ENCODE measurements at regions not wholly inside any gene's neighbourhood (a gene's known extent, or its start where the extent isn't known, plus 50 kb on each side); places are given as distances from the start of the nearest gene placed in this dataset.
A peak's percentile ranks its signal among the peaks of the same experiment; 100 is the strongest.

- Histone ChIP-seq H3K36me3 (ENCODE audit: insufficient read depth, low read length) (no peaks in the 10 kb centered on the region), H3K27ac (ENCODE audit: low read depth, low read length) (no peak overlapping the region), H2AFZ (ENCODE audit: low read depth, low read length) (no peak overlapping the region), H3K9ac (ENCODE audit: low read length) (no peak overlapping the region), H4K20me1 (ENCODE audit: insufficient read depth, low read length) (no peaks in the 10 kb centered on the region), H3K79me2 (ENCODE audit: insufficient read depth, low read length) (no peaks in the 10 kb centered on the region), H3K27me3 (ENCODE audit: insufficient read depth, low read length) (no peaks in the 10 kb centered on the region), H3K4me1 (ENCODE audit: insufficient read depth, low read length) (no peaks in the 10 kb centered on the region), H3K4me2 (ENCODE audit: low read length) (no peak overlapping the region), H3K9me3 (ENCODE audit: insufficient read depth, low read depth, low read length) (no peaks in the 10 kb centered on the region), H3K4me3 (ENCODE audit: insufficient read depth, low read depth, low read length) (no peak overlapping the region)
- Mint-ChIP-seq H3K4me3 (ENCODE audit: unreplicated experiment) (no peak overlapping the region), H3K4me1 (ENCODE audit: low read depth, unreplicated experiment) (no peaks in the 10 kb centered on the region), H3K27me3 (ENCODE audit: low read depth, unreplicated experiment) (no peaks in the 10 kb centered on the region), H3K9me3 (ENCODE audit: unreplicated experiment) (peaks cover 1% of the 10 kb centered on the region), H3K36me3 (ENCODE audit: low read depth, unreplicated experiment) (no peaks in the 10 kb centered on the region), H3K27ac (ENCODE audit: unreplicated experiment) (no peak overlapping the region)
- FAIRE-seq = no peak
- TF ChIP-seq CTCF (IDR thresholded peaks at IDR 0.05; ENCODE audit: insufficient read depth, low read depth, low read length) (no peak), EZH2 (IDR thresholded peaks at IDR 0.05; ENCODE audit: insufficient read depth, low read length) (no peak)
- peak; percentile 48 for DNase-seq (ENCODE audit: low read depth)
Observed at GRCh38 chr4:66052426-66052825, 382.1 kb upstream of the EPHA5 start.

- Histone ChIP-seq H4K20me1 (ENCODE audit: insufficient read depth, low read length) (no peaks in the 10 kb centered on the region), H3K27ac (ENCODE audit: low read depth, low read length) (no peak overlapping the region), H3K4me1 (ENCODE audit: insufficient read depth, low read length) (no peaks in the 10 kb centered on the region), H3K4me2 (ENCODE audit: low read length) (no peak overlapping the region), H2AFZ (ENCODE audit: low read depth, low read length) (no peak overlapping the region), H3K4me3 (ENCODE audit: insufficient read depth, low read depth, low read length) (no peak overlapping the region), H3K79me2 (ENCODE audit: insufficient read depth, low read length) (no peaks in the 10 kb centered on the region), H3K36me3 (ENCODE audit: insufficient read depth, low read length) (no peaks in the 10 kb centered on the region), H3K27me3 (ENCODE audit: insufficient read depth, low read length) (no peaks in the 10 kb centered on the region), H3K9ac (ENCODE audit: low read length) (no peak overlapping the region), H3K9me3 (ENCODE audit: insufficient read depth, low read depth, low read length) (no peaks in the 10 kb centered on the region)
- no peak for FAIRE-seq
- H3K4me3 Mint-ChIP-seq (ENCODE audit: unreplicated experiment) = no peak overlapping the region
- no peaks in the 10 kb centered on the region for H3K27me3 Mint-ChIP-seq (ENCODE audit: low read depth, unreplicated experiment)
- TF ChIP-seq CTCF (IDR thresholded peaks at IDR 0.05; ENCODE audit: insufficient read depth, low read depth, low read length) (no peak), EZH2 (IDR thresholded peaks at IDR 0.05; ENCODE audit: insufficient read depth, low read length) (no peak)
- DNase-seq (ENCODE audit: low read depth) = peak; percentile 3
- H3K9me3 Mint-ChIP-seq (ENCODE audit: unreplicated experiment) = no peaks in the 10 kb centered on the region
- no peaks in the 10 kb centered on the region for H3K4me1 Mint-ChIP-seq (ENCODE audit: low read depth, unreplicated experiment)
- no peak overlapping the region for H3K27ac Mint-ChIP-seq (ENCODE audit: unreplicated experiment)
- H3K36me3 Mint-ChIP-seq (ENCODE audit: low read depth, unreplicated experiment) = no peaks in the 10 kb centered on the region
Observed at GRCh38 chr4:66048861-66049260, 378.6 kb upstream of the EPHA5 start.

GRCh38 chr4:66045913-66046312 is 375.6 kb upstream of the EPHA5 start:
- no peak for DNase-seq (ENCODE audit: low read depth)
- FAIRE-seq = no peak
- no peaks in the 10 kb centered on the region for H3K79me2 ChIP-seq (ENCODE audit: insufficient read depth, low read length)
- H3K27ac ChIP-seq (ENCODE audit: low read depth, low read length) = no peak overlapping the region
- H3K9me3 ChIP-seq (ENCODE audit: insufficient read depth, low read depth, low read length) = no peaks in the 10 kb centered on the region
- Mint-ChIP-seq H3K27ac (ENCODE audit: unreplicated experiment) (no peak overlapping the region), H3K36me3 (ENCODE audit: low read depth, unreplicated experiment) (no peaks in the 10 kb centered on the region), H3K4me3 (ENCODE audit: unreplicated experiment) (no peak overlapping the region), H3K4me1 (ENCODE audit: low read depth, unreplicated experiment) (no peaks in the 10 kb centered on the region), H3K9me3 (ENCODE audit: unreplicated experiment) (no peaks in the 10 kb centered on the region), H3K27me3 (ENCODE audit: low read depth, unreplicated experiment) (no peaks in the 10 kb centered on the region)
- no peak overlapping the region for H3K9ac ChIP-seq (ENCODE audit: low read length)
- H2AFZ ChIP-seq (ENCODE audit: low read depth, low read length) = no peak overlapping the region
- no peak overlapping the region for H3K4me3 ChIP-seq (ENCODE audit: insufficient read depth, low read depth, low read length)
- no peaks in the 10 kb centered on the region for H3K27me3 ChIP-seq (ENCODE audit: insufficient read depth, low read length)
- H3K4me1 ChIP-seq (ENCODE audit: insufficient read depth, low read length) = no peaks in the 10 kb centered on the region
- TF ChIP-seq EZH2 (IDR thresholded peaks at IDR 0.05; ENCODE audit: insufficient read depth, low read length) (no peak), CTCF (IDR thresholded peaks at IDR 0.05; ENCODE audit: insufficient read depth, low read depth, low read length) (no peak)
- no peaks in the 10 kb centered on the region for H4K20me1 ChIP-seq (ENCODE audit: insufficient read depth, low read length)
- H3K36me3 ChIP-seq (ENCODE audit: insufficient read depth, low read length) = no peaks in the 10 kb centered on the region
- H3K4me2 ChIP-seq (ENCODE audit: low read length) = no peak overlapping the region

Data from astrocyte (in vitro differentiated cells and primary cell).